Small intestine (tissue), 7 donors: ENCODE measurements at regions not wholly inside any gene's neighbourhood (a gene's known extent, or its start where the extent isn't known, plus 50 kb on each side); places are given as distances from the start of the nearest gene placed in this dataset.

Experiments used
- DNase-seq, 2 donors: peaks; one replicate each; pipeline versions ENCODE4 v3.0.0 to v3.0.0-alpha.2; 2013
- FAIRE-seq: peaks from 2 replicates; lab custom pipeline; 2012; peaks lifted over from hg19 to GRCh38; lab: Jason Lieb, UNC
- H3K27ac ChIP-seq, 3 donors: one replicate each; pipeline ENCODE4 v1.5.1; 2013; ENCODE audit warnings: low read length in 2 of 3, mild to moderate bottlenecking in 2 of 3, control low read depth in 1 of 3, inconsistent platforms in 1 of 3, low read depth in 1 of 3, moderate library complexity in 1 of 3
- H3K27me3 ChIP-seq, 3 donors: one replicate each; pipeline ENCODE4 v1.6.1; 2013; ENCODE audit warnings: low read length in 3 of 3, inconsistent platforms in 1 of 3; ENCODE audit not compliant: control insufficient read depth in 3 of 3, insufficient read depth in 3 of 3
- H3K36me3 ChIP-seq, 3 donors: one replicate each; pipeline ENCODE4 v1.6.1; 2013; ENCODE audit warnings: low read length in 3 of 3, inconsistent platforms in 1 of 3, low read depth in 1 of 3, mild to moderate bottlenecking in 1 of 3, moderate library complexity in 1 of 3; ENCODE audit not compliant: control insufficient read depth in 3 of 3, insufficient read depth in 2 of 3
- H3K4me1 ChIP-seq, 3 donors: one replicate each; pipeline ENCODE4 v1.6.1; 2013; ENCODE audit warnings: low read length in 2 of 3, inconsistent platforms in 1 of 3, low read depth in 1 of 3, mild to moderate bottlenecking in 1 of 3, moderate library complexity in 1 of 3; ENCODE audit not compliant: control insufficient read depth in 3 of 3, insufficient read depth in 2 of 3
- H3K4me3 ChIP-seq, 3 donors: one replicate each; pipeline ENCODE4 v1.5.1; 2013; ENCODE audit warnings: low read length in 3 of 3, control low read depth in 1 of 3, inconsistent platforms in 1 of 3, low read depth in 1 of 3, mild to moderate bottlenecking in 1 of 3, moderate library complexity in 1 of 3
- H3K9me3 ChIP-seq, 2 donors: one replicate each; pipeline ENCODE4 v1.6.1; 2013; ENCODE audit warnings: low read depth in 1 of 2, low read length in 1 of 2; ENCODE audit not compliant: control insufficient read depth in 2 of 2, insufficient read depth in 1 of 2
- WGBS, 3 donors: extraction: QIAGEN DNeasy Blood & Tissue Kit; methylation state at CpG; one replicate each; pipeline ENCODE4 v1.1.7; 2013; 5-methylcytosine and 5-hydroxymethylcytosine counted together
- donor health status: healthy with polysubstance abuse.
- donor health status: control.
- donor health status: control.
- donor health status: Bipolar disorder and iron deficiency.
- donor health status: healthy.

- DNase-seq (no peak), FAIRE-seq (no peak)
- H3K27me3 ChIP-seq = no peaks in the 10 kb centered on the region
- H3K9me3 ChIP-seq = no peaks in the 10 kb centered on the region
- no peak overlapping the region for H3K27ac ChIP-seq
- H3K4me1 ChIP-seq = no peaks in the 10 kb centered on the region
- no peak overlapping the region for H3K4me3 ChIP-seq
- 70 to 91% (median 89%) methylated on average over 7 of the region's 7 CpGs for WGBS, 3 donors
- no peaks in the 10 kb centered on the region for H3K36me3 ChIP-seq
These were observed 544.2 kb upstream of the FRG1 start for GRCh38 chr4:189396435-189396834.

DNA sequence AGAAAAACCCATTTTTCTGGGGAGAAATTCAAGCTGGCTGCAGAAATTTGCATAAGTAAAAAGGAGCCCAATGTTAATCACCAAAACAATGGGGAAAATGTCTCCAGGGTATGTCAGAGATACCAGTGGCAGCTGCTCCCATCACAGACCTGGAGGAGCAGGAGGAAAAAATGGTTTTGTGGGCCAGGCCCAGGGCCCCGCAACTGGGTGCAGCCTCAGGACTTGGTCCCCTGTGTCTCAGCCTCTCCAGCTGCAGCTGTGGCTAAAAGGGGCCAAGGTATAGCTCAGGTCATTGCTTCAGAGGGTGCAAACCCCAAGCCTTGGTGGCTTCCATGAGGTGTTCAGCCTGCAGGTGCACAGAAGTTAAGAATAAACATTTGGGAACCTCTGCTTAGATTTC, 536.4 kb upstream of the FRG1 start:
- no peak overlapping the region for H3K4me3 ChIP-seq
- peaks cover 0 to 8% of the 10 kb centered on the region in 2 donors for H3K9me3 ChIP-seq
- DNase-seq (no peak), FAIRE-seq (no peak)
- no peaks in the 10 kb centered on the region for H3K27me3 ChIP-seq
- no peaks in the 10 kb centered on the region for H3K36me3 ChIP-seq
- H3K27ac ChIP-seq = no peak overlapping the region
- H3K4me1 ChIP-seq = no peaks in the 10 kb centered on the region
- 53 to 90% (median 79%) methylated on average over 1 of the region's 1 CpG for WGBS, 3 donors

DNA sequence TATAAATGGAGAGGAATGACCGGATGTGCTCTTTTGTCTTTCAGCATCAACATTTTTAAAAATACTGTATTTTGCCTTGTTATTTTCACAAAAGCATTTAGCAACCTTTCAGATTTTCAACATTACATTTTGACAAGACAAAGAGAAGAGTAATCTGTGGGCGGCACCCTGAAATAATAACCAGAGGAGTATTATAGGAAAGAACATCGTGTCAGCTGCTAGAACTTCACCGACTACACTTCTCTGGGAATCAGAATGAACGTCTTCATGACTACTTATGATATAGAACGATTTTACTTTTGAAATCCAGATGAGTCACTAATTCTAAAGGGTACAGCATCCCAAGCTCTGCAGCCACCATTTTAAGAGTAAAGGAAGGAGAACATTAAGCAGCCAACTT, 531.5 kb upstream of the FRG1 start:
- H3K4me3 ChIP-seq = no peak overlapping the region
- DNase-seq = no peak
- no peak for FAIRE-seq
- H3K27me3 ChIP-seq = no peaks in the 10 kb centered on the region
- no peak overlapping the region for H3K27ac ChIP-seq
- peaks cover 0 to 8% of the 10 kb centered on the region in 2 donors for H3K9me3 ChIP-seq
- no peaks in the 10 kb centered on the region for H3K4me1 ChIP-seq
- no peaks in the 10 kb centered on the region for H3K36me3 ChIP-seq
- 82 to 86% (median 82%) methylated on average over 6 of the region's 6 CpGs for WGBS, 3 donors

GRCh38 chr4:189414021-189414420, 526.7 kb upstream of the FRG1 start:
- no peaks in the 10 kb centered on the region for H3K36me3 ChIP-seq
- no peak for DNase-seq
- H3K9me3 ChIP-seq = no peaks in the 10 kb centered on the region
- no peak overlapping the region for H3K27ac ChIP-seq
- no peaks in the 10 kb centered on the region for H3K27me3 ChIP-seq
- H3K4me1 ChIP-seq = no peaks in the 10 kb centered on the region
- no peak overlapping the region for H3K4me3 ChIP-seq
- 66 to 71% (median 68%) methylated on average over 4 of the region's 4 CpGs for WGBS, 3 donors
- no peak for FAIRE-seq

GRCh38 chr4:189420572-189420971, 520.1 kb upstream of the FRG1 start:
- Histone ChIP-seq H3K36me3 (no peaks in the 10 kb centered on the region), H3K4me1 (peaks cover 0 to 4% (median 0%) of the 10 kb centered on the region in 3 donors), H3K9me3 (no peaks in the 10 kb centered on the region), H3K4me3 (no peak overlapping the region), H3K27me3 (no peaks in the 10 kb centered on the region), H3K27ac (no peak overlapping the region)
- peak; percentile 32 to 66 for DNase-seq
- 15 to 44% (median 41%) methylated on average over 10 of the region's 10 CpGs for WGBS, 3 donors
- no peak for FAIRE-seq

GRCh38 chr4:189436207-189436606, 504.5 kb upstream of the FRG1 start:
- FAIRE-seq (no peak), DNase-seq (peak in 1 of 2 donors; percentile 5)
- WGBS, 3 donors = 38 to 70% (median 48%) methylated on average over 3 of the region's 3 CpGs
- Histone ChIP-seq H3K27ac (no peak overlapping the region), H3K4me1 (no peaks in the 10 kb centered on the region), H3K36me3 (no peaks in the 10 kb centered on the region), H3K4me3 (no peak overlapping the region), H3K9me3 (peaks cover 0 to 3% of the 10 kb centered on the region in 2 donors), H3K27me3 (no peaks in the 10 kb centered on the region)

- 77 to 86% (median 81%) methylated on average over 4 of the region's 4 CpGs for WGBS, 3 donors
- DNase-seq (no peak), FAIRE-seq (no peak)
- Histone ChIP-seq H3K27me3 (no peaks in the 10 kb centered on the region), H3K4me3 (no peak overlapping the region), H3K27ac (no peak overlapping the region), H3K36me3 (no peaks in the 10 kb centered on the region), H3K9me3 (no peaks in the 10 kb centered on the region), H3K4me1 (no peaks in the 10 kb centered on the region)
These were observed 500.0 kb upstream of the FRG1 start for GRCh38 chr4:189440716-189441115.

DNA sequence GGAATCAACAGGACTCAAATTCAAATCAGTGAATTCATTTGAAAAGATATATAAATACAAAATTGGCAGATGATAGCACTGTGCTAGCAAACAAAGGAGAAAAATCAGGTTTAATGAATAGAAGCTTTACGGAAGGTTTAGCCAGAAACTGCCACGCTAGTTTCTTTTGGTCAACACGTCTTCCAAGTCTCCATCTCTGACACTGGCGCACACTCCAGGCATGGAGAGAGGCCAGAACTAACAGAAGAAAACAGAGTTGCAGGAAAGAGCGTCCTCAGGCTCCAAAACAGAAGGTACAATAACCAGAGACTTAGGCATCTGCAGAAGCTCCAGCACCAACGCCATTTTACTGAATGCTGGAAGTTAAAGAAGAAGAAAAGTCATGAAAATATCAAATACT, 497.3 kb upstream of the FRG1 start:
- FAIRE-seq (no peak), DNase-seq (no peak)
- no peaks in the 10 kb centered on the region for H3K27me3 ChIP-seq
- no peaks in the 10 kb centered on the region for H3K36me3 ChIP-seq
- no peak overlapping the region for H3K27ac ChIP-seq
- WGBS, 3 donors = 66 to 78% (median 66%) methylated on average over 6 of the region's 6 CpGs
- peaks cover 0 to 2% of the 10 kb centered on the region in 2 donors for H3K9me3 ChIP-seq
- H3K4me3 ChIP-seq = no peak overlapping the region
- H3K4me1 ChIP-seq = no peaks in the 10 kb centered on the region

DNA sequence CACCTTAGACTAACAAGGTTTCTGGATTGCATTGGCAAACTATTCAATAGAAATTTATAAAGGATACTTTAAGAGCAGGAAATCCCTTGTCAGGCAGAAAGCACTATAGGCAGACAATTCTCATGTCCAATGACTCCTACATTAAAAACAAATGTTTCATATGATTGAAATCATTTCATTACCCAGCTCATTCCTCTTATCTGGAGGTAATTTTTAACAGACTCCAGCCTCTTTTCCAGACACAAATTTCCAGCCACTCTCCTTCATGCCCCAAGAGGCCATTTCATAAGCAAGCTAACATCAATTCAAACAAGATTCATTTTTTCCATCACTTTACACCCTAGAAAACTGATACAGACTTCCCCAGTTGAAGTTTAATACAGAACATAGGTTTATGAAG, 495.1 kb upstream of the FRG1 start:
- Histone ChIP-seq H3K4me1 (no peaks in the 10 kb centered on the region), H3K27ac (no peak overlapping the region)
- FAIRE-seq = no peak

More for the DNA sequence above, 495.1 kb upstream of the FRG1 start:
- Histone ChIP-seq H3K36me3 (no peaks in the 10 kb centered on the region), H3K9me3 (peaks cover 0 to 10% of the 10 kb centered on the region in 2 donors), H3K27me3 (no peaks in the 10 kb centered on the region), H3K4me3 (no peak overlapping the region)
- no peak for DNase-seq
